Dermis microvascular lymphatic vessel endothelial cell (primary cell): ENCODE measurements at regions not wholly inside any gene's neighbourhood (a gene's known extent, or its start where the extent isn't known, plus 50 kb on each side); places are given as distances from the start of the nearest gene placed in this dataset.
"Not testable (repeated sequence)": the region's sequence is repeated elsewhere in the genome, so short reads cannot be mapped to it uniquely, and the experiment has no call there.

Source experiments
- DNase-seq, 2 donors: peaks; one replicate each; pipeline versions ENCODE4 v3.0.0 to v3.0.0-alpha.2; 2010; ENCODE audit warnings: low read depth in 2 of 2

- no peak for DNase-seq
These were observed 726.4 kb downstream of the ZNF385D start for GRCh38 chr3:21024563-21024962.

- DNase-seq, result no peak
These were observed 730.3 kb downstream of the ZNF385D start for GRCh38 chr3:21020681-21021080.

- no peak for DNase-seq
These were observed 731.0 kb downstream of the ZNF385D start for GRCh38 chr3:21020043-21020442.

GRCh38 chr3:21017115-21017852 lies 733.7 kb downstream of the ZNF385D start:
- DNase-seq, result no peak

GRCh38 chr3:21013566-21013965 lies 737.4 kb downstream of the ZNF385D start:
- DNase-seq, result no peak

- DNase-seq, result no peak
These were observed 751.3 kb downstream of the ZNF385D start for GRCh38 chr3:20999661-21000060.

- DNase-seq, result no peak
These were observed 753.8 kb downstream of the ZNF385D start for GRCh38 chr3:20997183-20997582.

GRCh38 chr3:20990896-20991295 lies 760.1 kb downstream of the ZNF385D start:
- no peak for DNase-seq

GRCh38 chr3:20989653-20990052 lies 761.4 kb downstream of the ZNF385D start:
- not testable (repeated sequence) for DNase-seq

GRCh38 chr3:20984594-20985205 lies 766.3 kb downstream of the ZNF385D start:
- DNase-seq, result no peak

- no peak for DNase-seq
These were observed 775.8 kb downstream of the ZNF385D start for GRCh38 chr3:20975188-20975651.

- no peak for DNase-seq
These were observed 776.6 kb downstream of the ZNF385D start for GRCh38 chr3:20974396-20974795.

- DNase-seq, result not testable (repeated sequence)
These were observed 780.2 kb downstream of the ZNF385D start for GRCh38 chr3:20970807-20971206.

- DNase-seq, result not testable (repeated sequence)
These were observed 781.5 kb upstream of the SGO1 start for GRCh38 chr3:20967485-20967884.

- no peak for DNase-seq
These were observed 772.2 kb upstream of the SGO1 start for GRCh38 chr3:20958161-20958560.

- no peak for DNase-seq
These were observed 759.9 kb upstream of the SGO1 start for GRCh38 chr3:20945892-20946291.

GRCh38 chr3:20935791-20936190 lies 749.8 kb upstream of the SGO1 start:
- DNase-seq, result no peak

GRCh38 chr3:20931834-20932233 lies 745.8 kb upstream of the SGO1 start:
- DNase-seq, result no peak

- no peak for DNase-seq
These were observed 744.0 kb upstream of the SGO1 start for GRCh38 chr3:20930034-20930433.

- no peak for DNase-seq
These were observed 738.8 kb upstream of the SGO1 start for GRCh38 chr3:20924646-20925385.

- not testable (repeated sequence) for DNase-seq
These were observed 735.1 kb upstream of the SGO1 start for GRCh38 chr3:20921112-20921511.

- no peak for DNase-seq
These were observed 731.1 kb upstream of the SGO1 start for GRCh38 chr3:20916951-20917606.
